Uterus (tissue), 2 donors: ENCODE measurements at regions not wholly inside any gene's neighbourhood (a gene's known extent, or its start where the extent isn't known, plus 50 kb on each side); places are given as distances from the start of the nearest gene placed in this dataset.

Experiments
- POLR2A ChIP-seq, 2 donors: fragments of 450-650 bp; IDR thresholded peaks; one replicate each; pipeline ENCODE4 v1.6.1; 2016; ENCODE audit warnings: antibody characterized with exemption in 2 of 2, mild to moderate bottlenecking in 1 of 2, moderate library complexity in 1 of 2
- TF ChIP-seq, protein P1 (sequence below), 4 experiments: fragments of 200-600 bp in 2 of 4; fragments of 450-650 bp in 2 of 4; sonication (generic) in 2 of 4; IDR thresholded peaks; one replicate each; pipeline ENCODE4 v1.5.1; 2016 to 2019; ENCODE audit warnings: antibody characterized with exemption in 4 of 4, mild to moderate bottlenecking in 2 of 4, moderate library complexity in 1 of 4

GRCh38 chr12:114895827-114896226 lies 211.9 kb upstream of the TBX3 start:
- TF ChIP-seq POLR2A (IDR thresholded peaks at IDR 0.05), result no peak
- TF ChIP-seq, protein P1, sequence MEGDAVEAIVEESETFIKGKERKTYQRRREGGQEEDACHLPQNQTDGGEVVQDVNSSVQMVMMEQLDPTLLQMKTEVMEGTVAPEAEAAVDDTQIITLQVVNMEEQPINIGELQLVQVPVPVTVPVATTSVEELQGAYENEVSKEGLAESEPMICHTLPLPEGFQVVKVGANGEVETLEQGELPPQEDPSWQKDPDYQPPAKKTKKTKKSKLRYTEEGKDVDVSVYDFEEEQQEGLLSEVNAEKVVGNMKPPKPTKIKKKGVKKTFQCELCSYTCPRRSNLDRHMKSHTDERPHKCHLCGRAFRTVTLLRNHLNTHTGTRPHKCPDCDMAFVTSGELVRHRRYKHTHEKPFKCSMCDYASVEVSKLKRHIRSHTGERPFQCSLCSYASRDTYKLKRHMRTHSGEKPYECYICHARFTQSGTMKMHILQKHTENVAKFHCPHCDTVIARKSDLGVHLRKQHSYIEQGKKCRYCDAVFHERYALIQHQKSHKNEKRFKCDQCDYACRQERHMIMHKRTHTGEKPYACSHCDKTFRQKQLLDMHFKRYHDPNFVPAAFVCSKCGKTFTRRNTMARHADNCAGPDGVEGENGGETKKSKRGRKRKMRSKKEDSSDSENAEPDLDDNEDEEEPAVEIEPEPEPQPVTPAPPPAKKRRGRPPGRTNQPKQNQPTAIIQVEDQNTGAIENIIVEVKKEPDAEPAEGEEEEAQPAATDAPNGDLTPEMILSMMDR (IDR thresholded peaks at IDR 0.05), result no peak
